B cell (primary cell): ENCODE measurements at regions not wholly inside any gene's neighbourhood (a gene's known extent, or its start where the extent isn't known, plus 50 kb on each side); places are given as distances from the start of the nearest gene placed in this dataset.

Experiments used
- ATAC-seq: fragments of 200-7000 bp; cut with Tn5 transposase; one replicate; pipeline ENCODE4 v1.10.0; 2021; ENCODE audit warnings: low read depth, mild to moderate bottlenecking, moderate number of reproducible peaks, moderate library complexity
- CTCF ChIA-PET: fragments of 350-600 bp; sonication (Branson Sonifier 250); formaldehyde crosslinking; loops from one replicate; lab custom pipeline; 2021; ENCODE audit warnings: antibody characterized with exemption, inconsistent platforms; lab: Charles Lee
- POLR2A ChIA-PET: fragments of 350-600 bp; sonication (Branson Sonifier 250); formaldehyde crosslinking; loops from one replicate; lab custom pipeline; 2021; ENCODE audit warnings: antibody characterized with exemption; lab: Charles Lee
- DNase-seq: peaks from one replicate; pipeline ENCODE4 v3.0.0; 2013
- H2AFZ ChIP-seq: 2 replicates; pipeline ENCODE4 v1.6.1; 2012; ENCODE audit warnings: mild to moderate bottlenecking, low read depth, low read length; ENCODE audit not compliant: insufficient read depth, poor library complexity, severe bottlenecking
- H3K27ac ChIP-seq, 2 donors: 1 replicate in 1 of 2; 2 replicates in 1 of 2; pipeline ENCODE4 v1.5.1; 2012 to 2013; ENCODE audit warnings: low read length in 2 of 2, mild to moderate bottlenecking in 2 of 2, moderate library complexity in 1 of 2
- H3K27me3 ChIP-seq, 4 experiments: fragments of 200-600 bp in 1 of 4; sonication (generic) in 1 of 4; replicated peaks in 1 of 4; 1 replicate in 2 of 4; 2 replicates in 2 of 4; pipeline versions ENCODE4 v1.6.1 to v1.7.0; 2013 to 2016; ENCODE audit warnings: low read length in 3 of 4, mild to moderate bottlenecking in 2 of 4, mixed read lengths in 1 of 4, moderate library complexity in 1 of 4; ENCODE audit not compliant: insufficient read depth in 4 of 4, control insufficient read depth in 3 of 4; ENCODE audit errors: control extremely low read depth in 1 of 4
- H3K36me3 ChIP-seq, 2 experiments: replicated peaks in 1 of 2; 1 replicate in 1 of 2; 2 replicates in 1 of 2; pipeline versions ENCODE4 v1.6.1 to v1.7.1; 2013; ENCODE audit warnings: low read length in 1 of 2; ENCODE audit not compliant: insufficient read depth in 2 of 2, control insufficient read depth in 1 of 2; ENCODE audit errors: control extremely low read depth in 1 of 2, extremely low read depth in 1 of 2
- H3K4me1 ChIP-seq, 2 donors: fragments of 200-600 bp in 1 of 2; sonication (generic) in 1 of 2; 1 replicate in 1 of 2; 2 replicates in 1 of 2; pipeline versions ENCODE4 v1.5.1 to v1.6.1; 2013 to 2017; ENCODE audit warnings: low read length in 2 of 2; ENCODE audit not compliant: control insufficient read depth in 2 of 2, insufficient read depth in 2 of 2
- H3K4me2 ChIP-seq: replicated peaks from 2 replicates; pipeline ENCODE3; 2012; ENCODE audit warnings: mild to moderate bottlenecking, low read depth, low read length; ENCODE audit not compliant: poor library complexity, severe bottlenecking
- H3K4me3 ChIP-seq, 5 experiments: fragments of 200-600 bp in 1 of 5; sonication (generic) in 1 of 5; 1 replicate in 3 of 5; 2 replicates in 2 of 5; pipeline versions ENCODE4 v1.5.1 to v1.7.0; 2011 to 2016; ENCODE audit warnings: low read length in 4 of 5, mild to moderate bottlenecking in 4 of 5, low read depth in 2 of 5, control low read depth in 1 of 5, moderate library complexity in 1 of 5; ENCODE audit not compliant: insufficient read depth in 1 of 5; ENCODE audit errors: control extremely low read depth in 1 of 5, extremely low read depth in 1 of 5
- H3K79me2 ChIP-seq: fragments of 200-600 bp; sonication (generic); one replicate; pipeline ENCODE4 v1.6.0; 2016; ENCODE audit warnings: low read length; ENCODE audit not compliant: control insufficient read depth, insufficient read depth
- H3K9ac ChIP-seq: fragments of 200-600 bp; sonication (generic); 2 replicates; pipeline ENCODE4 v1.6.1; 2017; ENCODE audit warnings: mild to moderate bottlenecking, low read length, moderate library complexity
- H3K9me3 ChIP-seq, 3 donors: one replicate each; pipeline versions ENCODE4 v1.6.1 to v1.7.1; 2013; ENCODE audit warnings: low read length in 2 of 3; ENCODE audit not compliant: control insufficient read depth in 2 of 3, insufficient read depth in 1 of 3; ENCODE audit errors: control extremely low read depth in 1 of 3
- H4K20me1 ChIP-seq: 2 replicates; pipeline ENCODE4 v1.6.0; 2012; ENCODE audit warnings: mild to moderate bottlenecking, low read length; ENCODE audit not compliant: insufficient read depth, control insufficient read depth, poor library complexity, severe bottlenecking
- H3K27ac Mint-ChIP-seq: one replicate; pipeline ENCODE4 v1.8.0; 2021; ENCODE audit warnings: mixed read lengths
- H3K27me3 Mint-ChIP-seq: one replicate; pipeline ENCODE4 v1.8.0; 2021; ENCODE audit warnings: mixed read lengths
- H3K4me1 Mint-ChIP-seq: one replicate; pipeline ENCODE4 v1.8.0; 2021; ENCODE audit warnings: mixed read lengths
- H3K4me3 Mint-ChIP-seq: one replicate; pipeline ENCODE4 v1.8.0; 2021; ENCODE audit warnings: mixed read lengths
- H3K9me3 Mint-ChIP-seq: one replicate; pipeline ENCODE4 v1.8.0; 2022; ENCODE audit warnings: mixed read lengths; ENCODE audit not compliant: insufficient read depth
- CTCF ChIP-seq: fragments of 200-600 bp; IDR thresholded peaks from one replicate; pipeline ENCODE4 v1.8.0; 2022; ENCODE audit warnings: antibody characterized with exemption, mild to moderate bottlenecking
- EZH2 ChIP-seq: IDR thresholded peaks from 2 replicates; pipeline ENCODE4 v1.6.1; 2012; ENCODE audit warnings: borderline replicate concordance, low read depth, mild to moderate bottlenecking, moderate library complexity, low read length; ENCODE audit not compliant: insufficient read depth, poor library complexity, severe bottlenecking
- WGBS: methylation state at CpG from one replicate; pipeline ENCODE4 v1.1.5; 2013; ENCODE audit warnings: missing lambda C conversion rate; ENCODE audit not compliant: insufficient coverage; 5-methylcytosine and 5-hydroxymethylcytosine counted together
- intact Hi-C: fragments of 100-400 bp; cut with micrococcal nuclease; formaldehyde crosslinking; loops from one replicate; pipeline ENCODE4 v1.10.0; 2022

DNA sequence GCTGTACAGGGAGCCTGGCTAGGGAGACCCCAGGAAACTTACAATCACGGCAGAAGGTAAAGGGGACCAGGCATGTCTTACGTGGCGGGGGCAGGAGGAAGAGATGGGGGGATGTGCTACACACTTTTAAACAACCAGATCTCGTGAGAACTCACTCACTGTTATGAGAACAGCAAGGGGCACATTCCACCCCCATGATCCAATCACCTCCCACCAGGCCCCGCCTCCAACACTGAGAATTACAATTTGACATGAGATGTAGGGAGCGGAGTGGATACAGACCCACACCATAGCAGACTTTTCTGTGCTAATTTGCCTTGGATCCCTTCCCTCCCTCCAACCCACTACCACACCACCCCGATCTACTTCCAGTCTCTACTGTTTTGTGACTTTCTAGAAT, 106.7 kb upstream of the PEG3 start:
- no peak for ATAC-seq
- H3K4me3 Mint-ChIP-seq: no peak overlapping the region
- Histone ChIP-seq H3K9ac (no peak overlapping the region), H3K79me2 (no peaks in the 10 kb centered on the region), H3K4me3 (no peak overlapping the region), H3K9me3 (peaks cover 0 to 40% (median 2%) of the 10 kb centered on the region in 3 donors), H3K36me3 (no peaks in the 10 kb centered on the region), H3K4me1 (no peaks in the 10 kb centered on the region), H4K20me1 (no peaks in the 10 kb centered on the region), H3K27ac (no peak overlapping the region), H3K27me3 (peaks cover 0 to 2% (median 0%) of the 10 kb centered on the region in 4 experiments), H2AFZ (no peak overlapping the region), H3K4me2 (no peak overlapping the region)
- no peak for TF ChIP-seq CTCF
- no peak for TF ChIP-seq EZH2
- ChIA-PET POLR2A (no interaction called here), CTCF (no interaction called here)
- WGBS: 44% methylated on average over 1 of the region's 7 CpGs
- intact Hi-C loops: no loop called here
- no peak overlapping the region for H3K27ac Mint-ChIP-seq
- H3K9me3 Mint-ChIP-seq: peaks cover 4% of the 10 kb centered on the region
- no peaks in the 10 kb centered on the region for H3K4me1 Mint-ChIP-seq
- peaks cover 13% of the 10 kb centered on the region for H3K27me3 Mint-ChIP-seq
- no peak for DNase-seq

DNA sequence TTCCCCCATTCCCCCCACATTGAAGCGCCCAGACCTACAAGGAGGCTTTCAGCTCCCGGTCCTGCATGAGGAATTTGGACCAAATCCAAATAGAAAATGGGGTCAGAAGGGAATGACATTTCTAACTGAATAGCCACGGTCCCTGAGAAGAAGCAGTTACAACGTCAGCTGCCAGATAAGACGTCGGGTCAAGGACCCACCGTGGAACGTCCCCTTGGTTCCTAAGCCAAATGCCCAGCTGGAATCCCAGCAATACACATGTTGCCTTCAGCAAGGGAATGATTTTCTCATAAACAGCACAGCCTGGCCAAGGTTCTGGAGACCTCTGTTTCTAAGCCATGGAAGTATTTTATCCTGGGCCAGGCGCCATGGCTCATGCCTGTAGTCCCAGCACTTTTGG, 109.1 kb upstream of the PEG3 start:
- Histone ChIP-seq H2AFZ (no peak overlapping the region), H3K4me2 (no peak overlapping the region), H3K36me3 (no peaks in the 10 kb centered on the region), H3K79me2 (no peaks in the 10 kb centered on the region), H3K4me1 (no peaks in the 10 kb centered on the region), H4K20me1 (no peaks in the 10 kb centered on the region), H3K27me3 (peaks cover 0 to 2% (median 0%) of the 10 kb centered on the region in 4 experiments), H3K9me3 (peaks cover 0 to 35% (median 1%) of the 10 kb centered on the region in 3 donors), H3K4me3 (no peak overlapping the region), H3K9ac (no peak overlapping the region), H3K27ac (no peak overlapping the region)
- Mint-ChIP-seq H3K27me3 (peaks cover 5% of the 10 kb centered on the region), H3K27ac (no peak overlapping the region), H3K4me1 (no peaks in the 10 kb centered on the region), H3K4me3 (no peak overlapping the region), H3K9me3 (peaks cover 8% of the 10 kb centered on the region)
- POLR2A ChIA-PET: no interaction called here
- 93% methylated on average over 7 of the region's 9 CpGs for WGBS
- ATAC-seq (no peak), DNase-seq (no peak)
- intact Hi-C loops: no loop called here
- TF ChIP-seq EZH2 (no peak), CTCF (no peak)
- CTCF ChIA-PET: no interaction called here
